NT2/D1 (cell line): ENCODE measurements at regions not wholly inside any gene's neighbourhood (a gene's known extent, or its start where the extent isn't known, plus 50 kb on each side); places are given as distances from the start of the nearest gene placed in this dataset.

Experiments
- DNase-seq: peaks from one replicate; pipeline ENCODE4 v3.0.0-alpha.2; 2011; ENCODE audit warnings: low read depth, low spot score
- H3K27me3 ChIP-seq: 2 replicates; pipeline ENCODE4 v1.6.0; 2011; ENCODE audit warnings: mild to moderate bottlenecking; ENCODE audit not compliant: insufficient read length, insufficient read depth
- H3K36me3 ChIP-seq: 2 replicates; pipeline ENCODE4 v1.6.1; 2011; ENCODE audit warnings: mild to moderate bottlenecking, low read length, mixed read lengths; ENCODE audit not compliant: insufficient read depth, insufficient read length
- H3K4me1 ChIP-seq: 2 replicates; pipeline ENCODE4 v1.5.1; 2011; ENCODE audit not compliant: insufficient read depth, insufficient read length
- H3K4me3 ChIP-seq: 2 replicates; pipeline ENCODE4 v1.5.1; 2011; ENCODE audit warnings: low read depth; ENCODE audit not compliant: insufficient read length
- H3K9ac ChIP-seq: 2 replicates; pipeline ENCODE4 v1.6.0; 2011; ENCODE audit warnings: low read depth; ENCODE audit not compliant: insufficient read length
- H3K9me3 ChIP-seq: 2 replicates; pipeline ENCODE4 v1.5.1; 2011; ENCODE audit warnings: mild to moderate bottlenecking, low read length; ENCODE audit not compliant: insufficient read depth
- SUZ12 ChIP-seq: IDR thresholded peaks from 2 replicates; pipeline ENCODE4 v1.6.1; 2011; ENCODE audit not compliant: insufficient read length, insufficient read depth; ENCODE audit errors: extremely low read depth
- YY1 ChIP-seq: IDR thresholded peaks from 2 replicates; pipeline ENCODE4 v1.6.1; 2011; ENCODE audit not compliant: insufficient read length, insufficient read depth
- ZNF274 ChIP-seq: IDR thresholded peaks from 2 replicates; pipeline ENCODE4 v1.6.1; 2011; ENCODE audit warnings: mild to moderate bottlenecking, low read depth, low read length

- no peaks in the 10 kb centered on the region for H3K36me3 ChIP-seq
- H3K27me3 ChIP-seq = no peaks in the 10 kb centered on the region
- no peak overlapping the region for H3K4me3 ChIP-seq
- H3K9me3 ChIP-seq = no peaks in the 10 kb centered on the region
- H3K9ac ChIP-seq = no peak overlapping the region
- no peaks in the 10 kb centered on the region for H3K4me1 ChIP-seq
- TF ChIP-seq YY1 = no peak
- TF ChIP-seq ZNF274 = no peak
- TF ChIP-seq SUZ12 = no peak
- no peak for DNase-seq
Measured at GRCh38 chr1:187872550-187872949, 1043.8 kb downstream of the PLA2G4A start.

GRCh38 chr1:187873126-187873525 lies 1044.4 kb downstream of the PLA2G4A start:
- H3K4me3 ChIP-seq = no peak overlapping the region
- TF ChIP-seq ZNF274 = no peak
- no peak for TF ChIP-seq YY1
- TF ChIP-seq SUZ12 = no peak
- no peaks in the 10 kb centered on the region for H3K36me3 ChIP-seq
- no peak overlapping the region for H3K9ac ChIP-seq
- H3K27me3 ChIP-seq = no peaks in the 10 kb centered on the region
- H3K4me1 ChIP-seq = no peaks in the 10 kb centered on the region
- no peaks in the 10 kb centered on the region for H3K9me3 ChIP-seq
- DNase-seq = no peak

- Histone ChIP-seq H3K4me3 (no peak overlapping the region), H3K36me3 (no peaks in the 10 kb centered on the region), H3K9ac (no peak overlapping the region), H3K9me3 (no peaks in the 10 kb centered on the region), H3K4me1 (no peaks in the 10 kb centered on the region), H3K27me3 (no peaks in the 10 kb centered on the region)
- DNase-seq = no peak
- no peak for TF ChIP-seq YY1
- no peak for TF ChIP-seq ZNF274
- no peak for TF ChIP-seq SUZ12
Measured at GRCh38 chr1:187876775-187877174, 1048.0 kb downstream of the PLA2G4A start.

- no peak for DNase-seq
- H3K4me1 ChIP-seq = no peaks in the 10 kb centered on the region
- no peak overlapping the region for H3K4me3 ChIP-seq
- H3K9ac ChIP-seq = no peak overlapping the region
- TF ChIP-seq YY1 = no peak
- TF ChIP-seq ZNF274 = no peak
- no peak for TF ChIP-seq SUZ12
- no peaks in the 10 kb centered on the region for H3K27me3 ChIP-seq
- no peaks in the 10 kb centered on the region for H3K36me3 ChIP-seq
- H3K9me3 ChIP-seq = no peaks in the 10 kb centered on the region
Measured at GRCh38 chr1:187877220-187877619, 1048.5 kb downstream of the PLA2G4A start.

DNA sequence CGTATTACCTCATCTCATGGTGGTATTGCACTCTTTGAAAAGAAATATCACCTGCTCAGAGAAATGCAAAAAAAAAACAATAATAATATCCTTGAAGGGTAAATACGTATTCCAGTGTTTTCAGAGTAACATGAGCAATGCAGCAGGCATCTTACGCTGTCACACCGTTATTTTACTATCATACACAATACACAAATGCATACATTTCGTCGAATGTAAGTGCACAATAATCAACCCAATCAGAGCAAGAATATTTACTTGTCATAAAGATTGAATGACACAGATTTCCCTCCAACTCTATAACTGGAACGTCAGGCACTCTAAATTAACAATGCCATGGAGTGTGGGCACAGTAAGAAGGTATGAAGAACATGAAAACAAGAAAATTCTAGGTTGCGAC lies 1050.1 kb downstream of the PLA2G4A start:
- Histone ChIP-seq H3K9ac (no peak overlapping the region), H3K9me3 (no peaks in the 10 kb centered on the region), H3K4me3 (no peak overlapping the region), H3K27me3 (no peaks in the 10 kb centered on the region), H3K36me3 (no peaks in the 10 kb centered on the region), H3K4me1 (no peaks in the 10 kb centered on the region)
- DNase-seq = no peak
- no peak for TF ChIP-seq SUZ12
- no peak for TF ChIP-seq ZNF274
- no peak for TF ChIP-seq YY1

GRCh38 chr1:187883356-187883755 lies 1054.6 kb downstream of the PLA2G4A start:
- no peaks in the 10 kb centered on the region for H3K9me3 ChIP-seq
- H3K4me1 ChIP-seq = no peaks in the 10 kb centered on the region
- H3K27me3 ChIP-seq = no peaks in the 10 kb centered on the region
- H3K9ac ChIP-seq = no peak overlapping the region
- TF ChIP-seq ZNF274 (no peak), SUZ12 (no peak), YY1 (no peak)
- H3K36me3 ChIP-seq = no peaks in the 10 kb centered on the region
- no peak for DNase-seq
- H3K4me3 ChIP-seq = no peak overlapping the region

DNA sequence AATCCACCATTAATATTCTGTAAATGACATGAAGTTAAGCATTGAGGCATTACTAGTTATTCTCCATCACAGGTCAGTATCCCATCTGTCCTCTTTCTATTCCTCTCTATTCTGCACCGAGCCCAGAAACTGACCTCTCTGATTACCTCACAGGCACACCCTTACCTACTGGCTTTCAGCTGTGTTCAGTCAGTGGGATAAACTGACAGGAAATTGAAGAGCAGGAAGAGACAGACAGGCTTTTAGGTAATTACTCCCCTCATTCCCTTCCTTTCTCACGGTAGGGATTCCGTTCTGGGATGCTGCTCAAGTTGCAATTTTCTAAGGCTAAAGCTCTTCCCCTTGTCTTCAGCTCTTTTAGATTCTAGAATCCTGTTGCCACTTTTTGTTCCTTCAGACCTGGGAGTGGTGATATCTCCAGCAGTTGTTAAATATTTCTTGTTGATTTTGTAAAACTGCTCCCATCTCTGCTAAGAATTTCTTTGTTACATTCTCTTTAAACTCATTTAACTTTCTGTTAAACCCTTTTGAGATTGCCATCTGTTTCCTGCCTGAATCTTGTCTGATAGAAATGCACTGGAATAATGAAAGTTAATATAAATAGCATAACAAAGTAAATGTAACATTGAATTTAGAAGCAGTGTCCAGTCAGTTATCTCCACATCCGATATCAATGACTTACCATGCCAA lies 1063.4 kb downstream of the PLA2G4A start:
- Histone ChIP-seq H3K27me3 (no peaks in the 10 kb centered on the region), H3K9ac (no peak overlapping the region), H3K4me1 (no peaks in the 10 kb centered on the region), H3K9me3 (no peaks in the 10 kb centered on the region), H3K36me3 (no peaks in the 10 kb centered on the region), H3K4me3 (no peak overlapping the region)
- TF ChIP-seq ZNF274 (no peak), YY1 (no peak), SUZ12 (no peak)
- DNase-seq = no peak

DNA sequence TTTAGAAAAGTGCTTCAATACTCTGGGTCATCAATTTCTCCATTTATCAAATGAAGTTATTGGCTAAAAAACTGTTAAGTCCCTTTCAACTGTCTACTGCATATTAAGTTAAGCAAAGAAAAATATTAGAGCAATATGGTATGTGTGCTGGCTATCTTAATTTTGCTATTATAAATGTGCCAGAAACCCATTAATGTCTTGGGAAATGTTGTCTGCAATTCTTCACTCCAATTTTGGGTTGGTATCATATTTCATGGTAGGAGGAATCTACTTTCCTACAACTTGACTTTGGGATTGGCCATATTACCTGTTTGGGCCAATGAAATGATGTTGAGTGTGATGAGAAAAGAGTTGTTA lies 1063.9 kb downstream of the PLA2G4A start:
- no peaks in the 10 kb centered on the region for H3K9me3 ChIP-seq
- no peak overlapping the region for H3K4me3 ChIP-seq
- DNase-seq = no peak
- no peak overlapping the region for H3K9ac ChIP-seq
- H3K4me1 ChIP-seq = no peaks in the 10 kb centered on the region
- no peaks in the 10 kb centered on the region for H3K36me3 ChIP-seq
- no peak for TF ChIP-seq SUZ12
- TF ChIP-seq ZNF274 = no peak
- TF ChIP-seq YY1 = no peak
- H3K27me3 ChIP-seq = no peaks in the 10 kb centered on the region
